NB4 (cell line): ENCODE measurements at regions not wholly inside any gene's neighbourhood (a gene's known extent, or its start where the extent isn't known, plus 50 kb on each side); places are given as distances from the start of the nearest gene placed in this dataset.

Source experiments
- MYC ChIP-seq: IDR thresholded peaks from 2 replicates; pipeline ENCODE4 v1.6.1; 2011; ENCODE audit warnings: low read depth, low read length
- POLR2A ChIP-seq: IDR thresholded peaks from 2 replicates; pipeline ENCODE4 v1.6.1; 2011; ENCODE audit warnings: mild to moderate bottlenecking; ENCODE audit not compliant: insufficient read length; ENCODE audit errors: extremely low read depth
- TF ChIP-seq, protein P1 (sequence below): IDR thresholded peaks from one replicate; pipeline ENCODE4 v1.5.1; 2012; ENCODE audit warnings: low read depth, low read length
- TF ChIP-seq, protein P2 (sequence below): IDR thresholded peaks from 2 replicates; pipeline ENCODE4 v1.6.1; 2011; ENCODE audit warnings: low read depth, low read length

DNA sequence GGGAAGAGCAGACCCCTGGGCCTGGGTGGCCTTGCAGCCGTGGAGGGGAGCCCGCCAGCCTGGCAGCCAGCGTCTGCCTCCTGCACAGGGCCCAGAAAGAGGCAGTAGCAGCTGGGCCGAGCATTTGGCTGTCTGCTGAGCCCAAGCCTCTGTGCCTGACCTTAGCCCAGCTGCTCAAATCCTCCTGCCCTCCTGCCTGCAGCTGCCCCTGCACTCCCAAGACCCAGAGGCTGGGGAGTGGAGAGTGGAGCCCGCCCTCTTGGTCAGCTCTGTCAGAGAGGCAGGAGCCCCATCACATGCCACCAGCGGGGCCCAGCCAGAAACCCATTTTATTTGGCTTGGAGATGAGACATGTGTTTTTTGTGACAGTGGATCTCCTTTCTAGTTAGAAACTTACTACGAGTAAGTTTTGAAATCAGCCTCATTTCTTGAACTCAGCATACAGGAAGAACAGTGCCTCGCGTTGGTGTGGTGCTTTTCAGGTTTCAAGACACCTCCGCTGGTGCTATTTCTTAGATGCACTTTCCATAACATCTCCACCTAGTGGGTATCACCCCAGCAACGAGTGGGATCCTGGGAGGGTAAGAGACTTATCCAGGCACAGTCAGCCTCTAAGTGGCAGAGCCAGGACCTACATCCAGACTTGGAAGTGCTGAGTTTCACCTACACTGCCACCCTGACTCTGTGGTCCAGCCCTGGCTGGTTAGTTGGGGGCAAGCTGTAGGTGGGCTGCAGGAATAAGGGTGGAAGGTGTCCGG lies 477.1 kb downstream of the RPS24 start:
- TF ChIP-seq, protein P1, sequence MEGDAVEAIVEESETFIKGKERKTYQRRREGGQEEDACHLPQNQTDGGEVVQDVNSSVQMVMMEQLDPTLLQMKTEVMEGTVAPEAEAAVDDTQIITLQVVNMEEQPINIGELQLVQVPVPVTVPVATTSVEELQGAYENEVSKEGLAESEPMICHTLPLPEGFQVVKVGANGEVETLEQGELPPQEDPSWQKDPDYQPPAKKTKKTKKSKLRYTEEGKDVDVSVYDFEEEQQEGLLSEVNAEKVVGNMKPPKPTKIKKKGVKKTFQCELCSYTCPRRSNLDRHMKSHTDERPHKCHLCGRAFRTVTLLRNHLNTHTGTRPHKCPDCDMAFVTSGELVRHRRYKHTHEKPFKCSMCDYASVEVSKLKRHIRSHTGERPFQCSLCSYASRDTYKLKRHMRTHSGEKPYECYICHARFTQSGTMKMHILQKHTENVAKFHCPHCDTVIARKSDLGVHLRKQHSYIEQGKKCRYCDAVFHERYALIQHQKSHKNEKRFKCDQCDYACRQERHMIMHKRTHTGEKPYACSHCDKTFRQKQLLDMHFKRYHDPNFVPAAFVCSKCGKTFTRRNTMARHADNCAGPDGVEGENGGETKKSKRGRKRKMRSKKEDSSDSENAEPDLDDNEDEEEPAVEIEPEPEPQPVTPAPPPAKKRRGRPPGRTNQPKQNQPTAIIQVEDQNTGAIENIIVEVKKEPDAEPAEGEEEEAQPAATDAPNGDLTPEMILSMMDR: no peak
- TF ChIP-seq POLR2A (no peak), MYC (no peak)
- TF ChIP-seq, protein P2, sequence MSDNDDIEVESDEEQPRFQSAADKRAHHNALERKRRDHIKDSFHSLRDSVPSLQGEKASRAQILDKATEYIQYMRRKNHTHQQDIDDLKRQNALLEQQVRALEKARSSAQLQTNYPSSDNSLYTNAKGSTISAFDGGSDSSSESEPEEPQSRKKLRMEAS: no peak
